ENCODE measurements at regions not wholly inside any gene's neighbourhood (a gene's known extent, or its start where the extent isn't known, plus 50 kb on each side); places are given as distances from the start of the nearest gene placed in this dataset.
"Not testable (repeated sequence)": the region's sequence is repeated elsewhere in the genome, so short reads cannot be mapped to it uniquely, and the experiment has no call there.

GRCh38 chr3:150146991-150147761, 176.5 kb upstream of the PFN2 start:
- peak overlapping the region; percentile 8 for H3K4me3 ChIP-seq (ENCODE audit: low read depth, low read length)
- peak; percentile 96 for DNase-seq (ENCODE audit: low read depth)

GRCh38 chr3:150145659-150146058, 175.0 kb upstream of the PFN2 start:
- DNase-seq (ENCODE audit: low read depth): peak; percentile 87
- no peak overlapping the region for H3K4me3 ChIP-seq (ENCODE audit: low read depth, low read length)

GRCh38 chr3:150144191-150144708, 173.6 kb upstream of the PFN2 start:
- no peak for DNase-seq (ENCODE audit: low read depth)
- no peak overlapping the region for H3K4me3 ChIP-seq (ENCODE audit: low read depth, low read length)

GRCh38 chr3:150142936-150143335, 172.2 kb upstream of the PFN2 start:
- no peak for DNase-seq (ENCODE audit: low read depth)
- no peak overlapping the region for H3K4me3 ChIP-seq (ENCODE audit: low read depth, low read length)

GRCh38 chr3:150141790-150142326, 171.2 kb upstream of the PFN2 start:
- no peak for DNase-seq (ENCODE audit: low read depth)
- no peak overlapping the region for H3K4me3 ChIP-seq (ENCODE audit: low read depth, low read length)

- no peak overlapping the region for H3K4me3 ChIP-seq (ENCODE audit: low read depth, low read length)
- DNase-seq (ENCODE audit: low read depth): no peak
Measured at GRCh38 chr3:150140614-150141321, 170.1 kb upstream of the PFN2 start.

- no peak overlapping the region for H3K4me3 ChIP-seq (ENCODE audit: low read depth, low read length)
- DNase-seq (ENCODE audit: low read depth): no peak
Measured at GRCh38 chr3:150138824-150139223, 168.1 kb upstream of the PFN2 start.

GRCh38 chr3:150136242-150136641, 165.5 kb upstream of the PFN2 start:
- DNase-seq (ENCODE audit: low read depth): no peak
- H3K4me3 ChIP-seq (ENCODE audit: low read depth, low read length): no peak overlapping the region

- no peak overlapping the region for H3K4me3 ChIP-seq (ENCODE audit: low read depth, low read length)
- DNase-seq (ENCODE audit: low read depth): peak; percentile 69
Measured at GRCh38 chr3:150135287-150135721, 164.6 kb upstream of the PFN2 start.

GRCh38 chr3:150133293-150133692, 162.6 kb upstream of the PFN2 start:
- H3K4me3 ChIP-seq (ENCODE audit: low read depth, low read length): no peak overlapping the region
- peak; percentile 32 for DNase-seq (ENCODE audit: low read depth)

GRCh38 chr3:150132101-150132749, 161.5 kb upstream of the PFN2 start:
- DNase-seq (ENCODE audit: low read depth): no peak
- H3K4me3 ChIP-seq (ENCODE audit: low read depth, low read length): no peak overlapping the region

- DNase-seq (ENCODE audit: low read depth): no peak
- no peak overlapping the region for H3K4me3 ChIP-seq (ENCODE audit: low read depth, low read length)
Measured at GRCh38 chr3:150131663-150132062, 161.0 kb upstream of the PFN2 start.

- DNase-seq (ENCODE audit: low read depth): no peak
- H3K4me3 ChIP-seq (ENCODE audit: low read depth, low read length): no peak overlapping the region
Measured at GRCh38 chr3:150130404-150131100, 159.9 kb upstream of the PFN2 start.

GRCh38 chr3:150129166-150129565, 158.5 kb upstream of the PFN2 start:
- peak; percentile 43 for DNase-seq (ENCODE audit: low read depth)
- H3K4me3 ChIP-seq (ENCODE audit: low read depth, low read length): no peak overlapping the region

- DNase-seq (ENCODE audit: low read depth): no peak
Measured at GRCh38 chr3:150128126-150128525, 157.4 kb upstream of the PFN2 start.

GRCh38 chr3:150127011-150127490, 156.4 kb upstream of the PFN2 start:
- no peak overlapping the region for H3K4me3 ChIP-seq (ENCODE audit: low read depth, low read length)
- no peak for DNase-seq (ENCODE audit: low read depth)

More at GRCh38 chr3:150128126-150128525, 157.4 kb upstream of the PFN2 start:
- H3K4me3 ChIP-seq (ENCODE audit: low read depth, low read length): no peak overlapping the region

- no peak overlapping the region for H3K4me3 ChIP-seq (ENCODE audit: low read depth, low read length)
- DNase-seq (ENCODE audit: low read depth): no peak
Measured at GRCh38 chr3:150124142-150124541, 153.4 kb upstream of the PFN2 start.

GRCh38 chr3:150123249-150123648, 152.6 kb upstream of the PFN2 start:
- not testable (repeated sequence) for DNase-seq (ENCODE audit: low read depth); H3K4me3 ChIP-seq (ENCODE audit: low read depth, low read length)

- H3K4me3 ChIP-seq (ENCODE audit: low read depth, low read length): no peak overlapping the region
- DNase-seq (ENCODE audit: low read depth): no peak
Measured at GRCh38 chr3:150118219-150118618, 147.5 kb upstream of the PFN2 start.
